NCI-H2196 (cell line): ENCODE measurements at regions not wholly inside any gene's neighbourhood (a gene's known extent, or its start where the extent isn't known, plus 50 kb on each side); places are given as distances from the start of the nearest gene placed in this dataset.
"Not testable (repeated sequence)": the region's sequence is repeated elsewhere in the genome, so short reads cannot be mapped to it uniquely, and the experiment has no call there.

Experiments
- DNase-seq: peaks from one replicate; lab custom pipeline; 2025; ENCODE audit not compliant: unreplicated experiment; lab: John Stamatoyannopoulos, UW

- no peak for DNase-seq
Observed at GRCh38 chr6:77326029-77326428, 137.3 kb downstream of the HTR1B start.

- DNase-seq: no peak
Observed at GRCh38 chr6:77324866-77325265, 138.4 kb downstream of the HTR1B start.

GRCh38 chr6:77322604-77323003 is 140.7 kb downstream of the HTR1B start:
- no peak for DNase-seq

GRCh38 chr6:77318256-77318655 is 145.0 kb downstream of the HTR1B start:
- no peak for DNase-seq

GRCh38 chr6:77313595-77313994 is 149.7 kb downstream of the HTR1B start:
- no peak for DNase-seq

GRCh38 chr6:77299931-77300330 is 163.4 kb downstream of the HTR1B start:
- DNase-seq: no peak

- DNase-seq: no peak
Observed at GRCh38 chr6:77298283-77298682, 165.0 kb downstream of the HTR1B start.

GRCh38 chr6:77292564-77293546 is 170.4 kb downstream of the HTR1B start:
- DNase-seq: no peak

- no peak for DNase-seq
Observed at GRCh38 chr6:77290798-77291197, 172.5 kb downstream of the HTR1B start.

GRCh38 chr6:77286541-77286940 is 176.8 kb downstream of the HTR1B start:
- DNase-seq: no peak

GRCh38 chr6:77273929-77274328 is 189.4 kb downstream of the HTR1B start:
- no peak for DNase-seq

- no peak for DNase-seq
Observed at GRCh38 chr6:77264970-77265369, 198.3 kb downstream of the HTR1B start.

- DNase-seq: no peak
Observed at GRCh38 chr6:77263003-77263402, 200.3 kb downstream of the HTR1B start.

- DNase-seq: not testable (repeated sequence)
Observed at GRCh38 chr6:77251801-77252200, 211.5 kb downstream of the HTR1B start.

GRCh38 chr6:77249560-77249959 is 213.7 kb downstream of the HTR1B start:
- DNase-seq: no peak

GRCh38 chr6:77245026-77245425 is 218.3 kb downstream of the HTR1B start:
- no peak for DNase-seq

GRCh38 chr6:77231438-77232305 is 231.6 kb downstream of the HTR1B start:
- no peak for DNase-seq

- DNase-seq: no peak
Observed at GRCh38 chr6:77228279-77228678, 235.0 kb downstream of the HTR1B start.

GRCh38 chr6:77217896-77218295 is 245.4 kb downstream of the HTR1B start:
- no peak for DNase-seq

- no peak for DNase-seq
Observed at GRCh38 chr6:77205936-77206335, 257.4 kb downstream of the HTR1B start.

GRCh38 chr6:77204555-77204954 is 258.7 kb downstream of the HTR1B start:
- no peak for DNase-seq

GRCh38 chr6:77183447-77183846 is 279.8 kb downstream of the HTR1B start:
- DNase-seq: no peak
